Esophagus (tissue), 2 donors: ENCODE measurements at regions not wholly inside any gene's neighbourhood (a gene's known extent, or its start where the extent isn't known, plus 50 kb on each side); places are given as distances from the start of the nearest gene placed in this dataset.
"Not testable (repeated sequence)": the region's sequence is repeated elsewhere in the genome, so short reads cannot be mapped to it uniquely, and the experiment has no call there.

Source experiments
- H3K27ac ChIP-seq, 2 donors: one replicate each; pipeline ENCODE4 v1.5.1; 2013; ENCODE audit warnings: low read depth in 2 of 2, mild to moderate bottlenecking in 2 of 2, inconsistent platforms in 1 of 2, low read length in 1 of 2, moderate library complexity in 1 of 2
- H3K27me3 ChIP-seq, 2 donors: one replicate each; pipeline ENCODE4 v1.6.1; 2013; ENCODE audit warnings: low read length in 2 of 2, control low read depth in 1 of 2, mild to moderate bottlenecking in 1 of 2; ENCODE audit not compliant: insufficient read depth in 2 of 2, control insufficient read depth in 1 of 2
- H3K36me3 ChIP-seq, 2 donors: one replicate each; pipeline ENCODE4 v1.6.1; 2013; ENCODE audit warnings: low read length in 1 of 2; ENCODE audit not compliant: control insufficient read depth in 2 of 2, insufficient read depth in 2 of 2
- H3K4me1 ChIP-seq, 2 donors: one replicate each; pipeline ENCODE4 v1.6.1; 2013; ENCODE audit warnings: low read length in 1 of 2; ENCODE audit not compliant: control insufficient read depth in 2 of 2, insufficient read depth in 2 of 2
- H3K4me3 ChIP-seq, 2 donors: one replicate each; pipeline ENCODE4 v1.5.1; 2013; ENCODE audit warnings: low read length in 2 of 2, mild to moderate bottlenecking in 2 of 2, low read depth in 1 of 2, moderate library complexity in 1 of 2
- H3K9me3 ChIP-seq, 2 donors: one replicate each; pipeline ENCODE4 v1.6.1; 2013; ENCODE audit warnings: mild to moderate bottlenecking in 2 of 2, low read depth in 1 of 2, low read length in 1 of 2, moderate library complexity in 1 of 2; ENCODE audit not compliant: control insufficient read depth in 2 of 2, insufficient read depth in 1 of 2
- WGBS, 2 donors: extraction: QIAGEN DNeasy Blood & Tissue Kit; methylation state at CpG; one replicate each; pipeline ENCODE4 v1.1.7; 2013; 5-methylcytosine and 5-hydroxymethylcytosine counted together
- donor health status: healthy with polysubstance abuse.
- donor health status: Bipolar disorder and iron deficiency.

- Histone ChIP-seq H3K27me3 (no peaks in the 10 kb centered on the region), H3K27ac (no peak overlapping the region), H3K9me3 (no peaks in the 10 kb centered on the region), H3K4me1 (no peaks in the 10 kb centered on the region), H3K4me3 (no peak overlapping the region), H3K36me3 (no peaks in the 10 kb centered on the region)
These were observed 171.0 kb upstream of the CCN2 start for GRCh38 chr6:132122176-132122575.

- H3K9me3 ChIP-seq = no peaks in the 10 kb centered on the region
- no peak overlapping the region for H3K4me3 ChIP-seq
- H3K4me1 ChIP-seq = no peaks in the 10 kb centered on the region
- H3K27ac ChIP-seq = no peak overlapping the region
- no peaks in the 10 kb centered on the region for H3K36me3 ChIP-seq
- no peaks in the 10 kb centered on the region for H3K27me3 ChIP-seq
- 92 to 94% methylated on average over 1 of the region's 1 CpG for WGBS, 2 donors
These were observed 167.0 kb upstream of the CCN2 start for GRCh38 chr6:132118144-132118543.

- Histone ChIP-seq H3K27me3 (no peaks in the 10 kb centered on the region), H3K27ac (no peak overlapping the region), H3K4me1 (no peaks in the 10 kb centered on the region), H3K9me3 (no peaks in the 10 kb centered on the region), H3K36me3 (no peaks in the 10 kb centered on the region), H3K4me3 (peak overlapping the region in 1 of 2 donors; percentile 41)
- WGBS, 2 donors = 38 to 39% methylated on average over 7 of the region's 7 CpGs
These were observed 164.7 kb upstream of the CCN2 start for GRCh38 chr6:132115714-132116366.

GRCh38 chr6:132114201-132114825 is 163.1 kb upstream of the CCN2 start:
- H3K36me3 ChIP-seq = no peaks in the 10 kb centered on the region
- no peaks in the 10 kb centered on the region for H3K9me3 ChIP-seq
- no peaks in the 10 kb centered on the region for H3K4me1 ChIP-seq
- H3K27ac ChIP-seq = no peak overlapping the region
- no peak overlapping the region for H3K4me3 ChIP-seq
- no peaks in the 10 kb centered on the region for H3K27me3 ChIP-seq
- WGBS, 2 donors = 69 to 80% methylated on average over 8 of the region's 8 CpGs

GRCh38 chr6:132109752-132110151 is 158.6 kb upstream of the CCN2 start:
- not testable (repeated sequence) for H3K27ac ChIP-seq, H3K4me3 ChIP-seq, H3K27me3 ChIP-seq, H3K4me1 ChIP-seq, H3K36me3 ChIP-seq, H3K9me3 ChIP-seq
- WGBS, 2 donors = 83 to 92% methylated on average over 6 of the region's 6 CpGs

GRCh38 chr6:132107896-132108295 is 156.7 kb upstream of the CCN2 start:
- Histone ChIP-seq H3K27me3 (no peaks in the 10 kb centered on the region), H3K36me3 (no peaks in the 10 kb centered on the region), H3K9me3 (no peaks in the 10 kb centered on the region), H3K4me1 (no peaks in the 10 kb centered on the region), H3K27ac (no peak overlapping the region), H3K4me3 (no peak overlapping the region)
- WGBS, 2 donors = 60 to 77% methylated on average over 2 of the region's 2 CpGs

GRCh38 chr6:132101535-132101934 is 150.4 kb upstream of the CCN2 start:
- WGBS, 2 donors = 68 to 72% methylated on average over 3 of the region's 3 CpGs
- Histone ChIP-seq H3K9me3 (no peaks in the 10 kb centered on the region), H3K4me1 (no peaks in the 10 kb centered on the region), H3K27ac (no peak overlapping the region), H3K4me3 (no peak overlapping the region), H3K36me3 (no peaks in the 10 kb centered on the region), H3K27me3 (no peaks in the 10 kb centered on the region)

- WGBS, 2 donors = 73 to 77% methylated on average over 4 of the region's 4 CpGs
- Histone ChIP-seq H3K27ac (no peak overlapping the region), H3K9me3 (no peaks in the 10 kb centered on the region), H3K36me3 (no peaks in the 10 kb centered on the region), H3K4me3 (no peak overlapping the region), H3K4me1 (no peaks in the 10 kb centered on the region), H3K27me3 (no peaks in the 10 kb centered on the region)
These were observed 149.3 kb upstream of the CCN2 start for GRCh38 chr6:132100388-132100990.

GRCh38 chr6:132096996-132097395 is 145.8 kb upstream of the CCN2 start:
- 81 to 85% methylated on average over 5 of the region's 5 CpGs for WGBS, 2 donors
- no peaks in the 10 kb centered on the region for H3K36me3 ChIP-seq

GRCh38 chr6:132096245-132096644 is 145.1 kb upstream of the CCN2 start:
- H3K4me1 ChIP-seq = no peaks in the 10 kb centered on the region
- WGBS, 2 donors = 80 to 82% methylated on average over 3 of the region's 3 CpGs
- no peaks in the 10 kb centered on the region for H3K36me3 ChIP-seq
- no peaks in the 10 kb centered on the region for H3K9me3 ChIP-seq
- no peaks in the 10 kb centered on the region for H3K27me3 ChIP-seq
- no peak overlapping the region for H3K4me3 ChIP-seq
- H3K27ac ChIP-seq = no peak overlapping the region

More at GRCh38 chr6:132096996-132097395, 145.8 kb upstream of the CCN2 start:
- Histone ChIP-seq H3K27ac (no peak overlapping the region), H3K9me3 (no peaks in the 10 kb centered on the region), H3K27me3 (no peaks in the 10 kb centered on the region), H3K4me3 (no peak overlapping the region), H3K4me1 (no peaks in the 10 kb centered on the region)
